NCI-H1930 (cell line): ENCODE measurements at regions not wholly inside any gene's neighbourhood (a gene's known extent, or its start where the extent isn't known, plus 50 kb on each side); places are given as distances from the start of the nearest gene placed in this dataset.
"Not testable (repeated sequence)": the region's sequence is repeated elsewhere in the genome, so short reads cannot be mapped to it uniquely, and the experiment has no call there.

Experiments used
- DNase-seq, 2 experiments: peaks; one replicate each; lab custom pipeline; 2025; lab: John Stamatoyannopoulos, UW

DNA sequence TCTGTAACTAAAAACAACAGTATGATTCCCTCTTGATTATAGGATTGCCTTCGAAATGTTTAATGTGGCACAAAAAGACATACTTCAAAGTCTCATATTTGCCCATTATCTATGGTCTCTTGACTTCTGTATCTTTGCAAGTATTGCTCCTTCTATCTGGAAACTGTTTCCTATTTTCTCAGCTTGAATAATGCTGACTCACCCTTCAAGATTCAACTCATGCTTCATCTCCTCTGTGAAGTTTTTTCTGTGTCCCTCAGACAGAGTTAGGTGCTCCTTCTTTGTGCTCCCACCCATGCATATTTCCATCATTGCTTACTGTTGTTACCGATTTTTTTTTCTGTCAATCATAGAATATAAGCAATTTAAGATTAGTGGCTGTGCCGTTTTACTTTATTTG, 192.8 kb upstream of the ROBO1 start:
- no peak for DNase-seq

DNA sequence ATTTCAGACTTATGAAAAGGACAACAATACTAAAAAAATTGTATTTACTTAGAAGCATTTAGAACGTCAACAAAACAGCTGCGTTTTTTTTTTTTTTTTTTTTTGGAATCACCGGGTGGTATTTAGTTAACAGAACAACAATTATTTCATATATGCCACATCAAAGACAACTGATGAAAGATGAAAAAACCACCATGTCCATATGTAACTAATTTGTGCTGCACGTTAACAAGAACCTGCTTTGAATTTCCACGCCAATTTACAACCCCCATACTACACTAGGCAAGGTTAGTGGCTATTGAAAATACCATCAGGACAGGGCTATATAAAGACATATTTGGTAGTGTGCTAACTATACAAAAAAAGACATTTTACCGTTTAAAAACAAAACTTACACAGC, 189.3 kb upstream of the ROBO1 start:
- DNase-seq = no peak

DNA sequence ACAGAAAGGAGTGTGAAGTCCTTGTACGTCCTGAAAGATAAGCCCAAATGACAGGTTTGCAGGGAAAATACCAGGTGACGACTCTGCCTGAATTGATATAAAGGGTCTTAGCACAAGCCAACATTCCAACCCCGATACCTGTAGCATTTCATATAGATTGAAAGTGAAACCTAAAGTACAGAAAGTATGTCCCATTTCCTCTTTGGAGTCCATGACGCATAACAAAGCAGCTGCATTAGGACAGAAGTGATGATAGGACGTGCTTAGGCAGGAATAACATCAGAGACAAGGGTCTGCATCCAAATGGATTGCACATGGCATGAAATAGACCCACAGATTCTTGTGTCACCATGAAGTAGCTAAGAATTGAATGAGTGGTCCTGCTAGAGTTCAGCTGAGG, 187.0 kb upstream of the ROBO1 start:
- DNase-seq = no peak

DNA sequence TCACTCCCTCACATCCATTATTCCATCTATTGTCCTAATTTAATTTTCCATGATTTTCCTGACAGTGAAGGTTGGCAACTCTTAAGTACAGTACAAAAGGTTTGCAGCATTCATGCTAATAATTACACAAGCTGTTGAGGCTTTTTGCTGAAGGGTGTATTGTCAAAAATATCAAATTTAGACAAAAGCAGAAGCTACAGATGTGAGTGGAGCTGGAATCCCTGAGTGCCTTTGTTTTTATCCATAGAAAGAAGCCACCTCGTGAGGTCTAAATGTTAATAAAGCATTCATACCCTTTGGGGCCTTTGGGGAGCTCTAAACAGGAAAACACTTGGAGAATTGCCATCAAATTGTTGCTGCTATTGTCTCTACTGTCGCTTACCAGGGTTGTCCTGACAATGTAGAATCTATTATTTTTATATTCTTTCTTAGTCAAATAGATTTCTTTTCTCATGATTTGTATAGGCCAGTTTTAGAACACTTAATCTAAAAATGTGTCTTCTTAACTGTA, 185.8 kb upstream of the ROBO1 start:
- no peak for DNase-seq

DNA sequence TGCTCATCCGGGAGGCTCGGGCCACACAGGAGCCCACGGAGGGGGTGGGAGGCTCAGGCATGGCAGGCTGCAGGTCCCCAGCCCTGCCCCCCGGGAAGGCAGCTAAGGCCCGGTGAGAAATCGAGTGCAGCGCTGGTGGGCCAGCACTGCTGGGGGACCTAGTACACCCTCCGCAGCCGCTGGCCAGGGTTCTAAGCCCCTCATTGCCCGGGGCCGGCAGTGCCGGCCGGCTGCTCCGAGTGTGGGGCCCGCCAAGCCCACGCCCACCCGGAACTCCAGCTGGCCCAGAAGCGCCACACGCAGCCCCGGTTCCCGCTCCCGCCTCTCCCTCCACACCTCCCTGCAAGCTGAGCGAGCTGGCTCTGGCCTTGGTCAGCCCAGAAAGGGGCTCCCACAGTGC, 183.6 kb upstream of the ROBO1 start:
- not testable (repeated sequence) for DNase-seq

DNA sequence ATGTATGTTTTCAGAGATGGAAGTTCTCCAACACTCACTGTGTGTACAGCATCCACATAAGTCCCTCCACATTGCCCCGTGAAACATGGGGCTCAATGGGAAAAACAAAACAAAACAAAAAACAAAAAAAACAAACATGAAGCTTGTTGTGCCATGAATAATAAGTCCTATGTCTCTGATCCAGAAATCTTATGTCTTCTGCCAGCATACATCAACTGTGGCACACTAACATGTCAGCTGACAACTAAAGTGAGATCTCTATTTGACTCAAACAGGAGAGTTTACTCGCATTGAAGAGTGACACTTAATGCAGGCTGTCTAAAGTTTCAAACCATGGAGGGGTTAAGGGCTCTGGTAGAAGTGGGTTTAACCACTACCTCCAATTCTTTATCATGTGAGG, 180.2 kb upstream of the ROBO1 start:
- DNase-seq = no peak

DNA sequence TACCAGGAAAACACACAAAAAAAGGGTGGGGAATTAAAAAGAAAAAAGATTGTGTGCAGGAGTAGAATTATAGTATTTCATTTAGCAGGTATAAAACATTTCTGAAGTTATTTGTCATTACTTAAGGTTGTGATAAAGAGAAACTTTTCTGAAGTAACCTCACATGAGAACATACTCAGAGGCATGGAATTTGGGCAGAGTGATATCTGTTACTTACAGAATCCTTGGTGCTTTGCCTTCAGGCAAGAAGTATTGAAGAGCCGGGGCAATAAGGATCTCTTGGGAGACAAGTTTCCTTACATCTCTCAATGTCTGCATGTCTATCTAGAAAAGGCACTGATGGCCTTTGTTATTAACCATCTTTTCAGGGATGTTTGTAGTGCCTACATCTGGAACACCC, 179.7 kb upstream of the ROBO1 start:
- no peak for DNase-seq

DNA sequence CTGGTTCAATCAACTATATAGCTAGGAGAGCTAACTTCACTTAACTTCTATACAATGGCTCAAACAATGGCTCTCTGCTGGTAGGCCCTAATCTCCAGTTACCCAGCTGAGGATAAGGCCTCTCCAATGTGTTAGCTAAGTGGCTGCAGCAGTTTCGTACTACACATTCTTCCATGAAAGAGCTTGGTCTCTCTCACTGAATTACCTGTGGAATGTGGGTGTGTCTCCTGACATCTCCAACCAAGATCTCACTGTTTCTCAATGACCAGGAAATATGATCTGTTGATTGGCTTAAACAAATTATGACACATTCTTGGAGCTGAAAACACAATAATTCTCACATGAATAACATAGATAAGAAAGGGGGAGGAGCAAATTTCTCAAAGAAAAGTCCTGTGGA, 169.8 kb upstream of the ROBO1 start:
- no peak for DNase-seq

DNA sequence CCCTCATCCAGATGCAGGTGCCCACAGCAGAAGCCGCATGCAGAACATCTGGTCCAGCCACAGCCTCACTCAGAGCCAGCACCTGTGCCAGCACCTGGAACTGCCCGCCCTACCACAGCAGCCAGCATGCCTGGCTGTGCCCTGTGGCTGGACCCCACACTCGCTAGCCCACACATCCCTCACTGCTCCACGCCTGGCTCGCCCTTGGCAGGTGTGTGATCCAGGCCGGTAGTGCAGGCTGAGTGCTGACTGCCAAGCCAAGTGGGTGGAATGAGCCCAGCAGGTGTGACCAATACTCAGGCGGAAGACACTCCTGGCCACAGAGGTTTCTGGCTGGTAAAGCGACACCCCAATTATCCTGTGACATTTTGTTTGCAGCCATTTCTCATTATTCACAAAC, 162.4 kb upstream of the ROBO1 start:
- DNase-seq = no peak

DNA sequence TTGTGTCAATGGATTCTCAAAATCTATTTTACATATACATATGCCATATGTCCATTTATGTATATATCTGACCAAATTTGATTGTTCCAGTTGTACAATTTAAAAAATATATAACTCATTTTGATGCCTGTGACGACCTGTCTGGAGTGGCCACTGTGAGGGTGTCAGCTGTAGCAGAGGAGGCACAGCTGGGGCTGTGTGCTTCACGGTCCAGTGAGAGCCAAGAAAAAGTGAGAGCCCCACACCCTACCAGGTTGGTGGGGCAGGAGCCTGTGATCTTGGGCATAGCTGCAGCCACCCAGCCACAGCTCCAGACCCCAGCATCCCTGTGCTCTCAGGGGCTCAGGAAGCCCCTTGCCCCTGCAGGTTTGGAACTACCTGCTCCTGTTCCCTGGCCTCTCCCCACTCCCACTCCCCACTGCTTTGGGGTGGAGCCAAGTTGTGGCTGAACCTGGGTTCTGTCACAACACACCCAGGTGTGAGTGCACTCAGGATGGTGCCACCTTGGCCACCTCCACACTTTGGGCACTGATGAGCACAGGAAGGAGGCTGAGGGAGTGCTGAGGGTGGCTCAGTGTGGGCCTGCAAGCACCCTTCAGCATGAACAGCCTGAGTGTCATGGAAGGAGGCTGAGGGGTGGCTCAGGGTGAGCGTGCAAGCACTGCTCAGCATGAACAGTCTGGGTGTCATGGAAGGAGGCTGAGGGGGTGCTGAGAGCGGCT, 161.1 kb upstream of the ROBO1 start:
- DNase-seq = no peak

DNA sequence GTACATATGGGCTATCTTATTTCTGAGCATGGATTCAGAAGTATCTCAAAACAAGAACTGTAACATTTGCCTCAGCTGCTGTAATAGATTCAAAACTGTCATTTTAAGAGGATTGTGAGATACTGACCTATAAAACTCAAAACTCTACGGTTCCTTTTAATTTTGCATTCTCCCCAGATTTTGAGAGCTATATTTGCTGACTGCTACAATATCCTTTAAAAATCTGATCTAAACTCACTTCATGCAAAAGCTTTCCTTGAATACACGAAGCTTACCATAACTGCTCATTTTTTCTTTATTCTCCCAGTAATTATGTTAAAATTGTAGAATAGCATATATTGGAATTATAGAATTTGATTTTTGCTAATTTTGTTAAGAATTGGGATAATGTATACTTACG, 158.7 kb upstream of the ROBO1 start:
- DNase-seq = no peak

DNA sequence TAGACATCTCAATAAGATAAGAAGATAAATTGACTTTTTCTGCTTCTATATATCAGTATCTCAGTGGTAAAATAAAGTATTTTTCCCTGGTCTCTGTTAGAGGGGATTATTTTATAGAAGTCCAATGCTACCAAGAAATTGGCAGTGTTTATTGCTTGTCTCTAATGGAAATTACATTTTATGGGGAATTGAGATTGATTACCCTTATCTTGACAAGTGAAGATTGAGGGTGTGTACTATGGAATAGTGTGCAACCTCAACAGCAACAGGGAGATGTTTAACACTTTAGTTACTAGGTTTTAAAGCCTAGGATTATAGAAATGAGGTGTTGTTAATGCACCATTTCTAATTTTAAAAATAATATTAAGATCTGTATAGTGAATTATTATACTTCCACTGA, 154.8 kb upstream of the ROBO1 start:
- no peak for DNase-seq

DNA sequence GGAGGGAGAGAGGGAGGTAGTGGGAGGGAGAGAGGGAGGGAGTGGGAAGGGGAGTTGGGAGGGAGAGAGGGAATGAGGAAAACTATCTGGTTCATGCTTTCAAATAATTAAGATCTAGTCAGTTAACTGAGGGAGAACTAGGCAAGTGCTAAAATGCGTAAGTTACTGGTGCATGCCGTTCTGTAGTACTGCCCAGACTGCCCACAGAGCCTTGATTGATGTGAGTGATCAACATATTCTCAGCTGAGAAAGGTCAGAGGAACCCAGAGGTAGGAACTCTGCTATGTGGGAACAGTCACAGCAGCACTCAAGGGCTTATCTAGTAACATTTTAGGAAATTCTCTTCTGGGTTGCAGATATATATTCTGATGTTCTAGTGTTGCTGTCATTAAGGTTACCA, 149.8 kb upstream of the ROBO1 start:
- no peak for DNase-seq

DNA sequence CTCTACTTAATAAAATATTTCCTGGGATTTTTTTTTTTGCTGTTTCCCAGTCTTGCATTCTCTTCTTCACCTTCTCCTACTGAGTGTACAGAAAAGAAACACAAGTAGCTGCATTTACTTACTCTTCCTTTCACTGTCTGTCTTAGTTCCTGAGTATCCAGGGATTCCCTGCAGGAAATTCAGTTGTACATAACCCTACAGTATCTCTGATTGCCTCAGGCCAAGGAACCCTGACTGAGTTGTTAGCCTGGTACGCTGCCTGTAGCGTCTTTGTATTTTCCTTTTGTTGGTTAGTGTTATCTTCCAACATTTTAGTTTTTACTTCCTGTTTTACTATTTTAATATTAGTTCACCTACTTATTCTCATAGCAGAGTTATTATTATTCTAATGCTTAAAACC, 142.5 kb upstream of the ROBO1 start:
- DNase-seq = no peak

DNA sequence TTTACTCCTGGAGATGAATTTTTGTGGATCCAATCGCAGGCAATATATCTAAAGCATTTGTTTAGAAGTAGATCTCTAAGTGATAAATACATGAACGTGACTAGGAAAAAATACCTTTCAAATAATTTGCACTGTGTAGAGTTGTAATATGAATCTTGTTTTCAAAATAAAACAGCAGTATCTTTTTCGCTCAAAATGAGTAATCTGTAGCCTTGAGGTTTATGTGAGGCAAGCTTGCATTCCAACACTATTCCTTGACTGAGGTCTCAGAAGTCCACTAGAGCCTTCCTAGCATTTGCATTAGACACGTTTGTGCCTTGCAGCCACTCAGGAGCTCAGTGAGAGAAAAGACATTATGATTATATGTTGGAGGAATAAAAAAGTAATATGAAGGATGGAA, 138.3 kb upstream of the ROBO1 start:
- no peak for DNase-seq

DNA sequence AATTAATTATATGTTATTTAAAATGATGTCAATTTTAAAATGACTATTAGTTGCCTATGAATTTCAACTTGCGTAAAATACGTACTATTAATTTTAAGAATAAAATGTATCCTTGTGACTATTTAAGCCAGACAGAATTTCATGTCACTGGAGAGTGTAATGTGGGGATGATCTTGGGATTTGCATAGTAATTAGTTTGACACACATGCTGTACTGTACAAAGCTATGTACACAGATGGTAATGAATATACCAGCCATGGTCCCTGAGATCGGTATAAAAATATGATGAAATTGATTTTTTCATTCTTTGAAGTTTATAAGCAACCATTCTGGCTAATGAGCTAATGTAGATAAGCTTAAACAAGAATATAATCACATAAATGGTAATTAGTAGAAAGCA, 134.4 kb upstream of the ROBO1 start:
- DNase-seq = no peak

DNA sequence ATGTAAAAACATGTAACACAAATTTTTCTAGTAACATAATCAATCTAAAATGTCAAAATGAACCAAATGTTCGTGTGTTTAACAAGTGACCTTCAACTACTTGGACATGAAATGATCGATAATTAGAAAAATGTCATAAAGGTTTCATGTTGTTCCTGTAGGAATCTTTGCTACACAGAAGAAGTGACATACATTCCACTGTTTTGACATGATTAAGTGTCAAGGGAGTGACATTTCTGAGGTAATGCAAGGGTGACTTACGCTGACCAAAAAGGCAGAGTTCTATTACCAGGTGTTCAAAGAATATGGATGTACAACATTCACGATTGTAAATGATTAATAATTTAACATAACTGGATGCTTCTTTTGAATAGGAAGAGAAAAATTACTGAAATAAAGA, 131.1 kb upstream of the ROBO1 start:
- no peak for DNase-seq

DNA sequence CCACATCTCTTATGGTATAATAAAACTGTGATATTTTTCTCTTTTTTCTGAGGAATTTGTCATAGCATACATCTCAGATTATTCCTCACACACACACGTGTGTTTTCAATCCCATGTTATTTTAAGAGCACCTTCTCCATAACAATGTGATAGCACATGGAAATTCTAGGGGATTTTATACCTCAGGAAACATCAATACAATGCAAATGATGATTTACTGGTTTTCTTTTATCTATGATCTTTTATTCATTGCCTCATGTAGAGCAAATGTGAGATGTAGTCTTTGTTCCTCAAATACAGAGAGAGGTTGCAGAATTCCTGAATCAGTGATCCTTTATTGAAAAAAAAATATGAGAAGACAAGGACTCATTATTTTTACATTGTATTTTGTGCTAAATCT, 128.3 kb upstream of the ROBO1 start:
- DNase-seq = no peak

DNA sequence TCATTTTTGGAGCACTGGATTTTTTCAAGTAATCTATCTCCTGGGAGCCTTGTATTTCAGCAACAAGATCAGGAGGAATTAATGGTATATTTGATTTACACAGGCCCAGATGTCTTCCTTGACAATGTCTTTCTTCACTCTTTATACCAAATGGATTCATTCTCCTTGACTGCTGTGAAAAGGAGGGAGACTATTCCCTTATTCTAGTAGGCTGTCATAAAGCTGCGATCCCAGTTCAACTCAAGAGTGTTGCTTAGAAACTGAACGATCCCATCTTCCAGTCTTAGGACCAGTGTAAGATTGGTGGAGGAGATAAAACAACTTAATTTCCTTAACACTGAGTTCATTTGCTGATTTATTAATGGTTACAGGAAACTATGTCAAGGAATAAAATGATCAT, 119.4 kb upstream of the ROBO1 start:
- no peak for DNase-seq

DNA sequence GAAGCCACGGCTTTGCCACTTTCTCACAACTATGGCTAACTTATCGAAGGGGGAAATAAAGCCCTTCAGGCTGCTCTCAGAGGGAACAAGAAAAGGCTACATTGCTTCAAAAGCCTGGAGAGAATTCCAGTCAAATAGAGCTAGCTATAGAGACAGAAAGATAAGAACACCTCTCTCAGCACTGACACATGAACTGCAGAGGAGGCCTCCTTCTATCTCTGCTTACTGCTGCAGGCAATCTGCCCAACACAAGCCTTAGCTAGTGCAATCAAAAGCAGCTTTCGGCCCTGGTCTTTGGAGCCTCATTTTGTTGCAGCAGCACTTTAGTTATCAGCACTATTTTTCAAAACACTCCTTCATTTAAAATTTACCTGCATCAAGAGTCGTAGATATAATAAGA, 118.4 kb upstream of the ROBO1 start:
- no peak for DNase-seq

DNA sequence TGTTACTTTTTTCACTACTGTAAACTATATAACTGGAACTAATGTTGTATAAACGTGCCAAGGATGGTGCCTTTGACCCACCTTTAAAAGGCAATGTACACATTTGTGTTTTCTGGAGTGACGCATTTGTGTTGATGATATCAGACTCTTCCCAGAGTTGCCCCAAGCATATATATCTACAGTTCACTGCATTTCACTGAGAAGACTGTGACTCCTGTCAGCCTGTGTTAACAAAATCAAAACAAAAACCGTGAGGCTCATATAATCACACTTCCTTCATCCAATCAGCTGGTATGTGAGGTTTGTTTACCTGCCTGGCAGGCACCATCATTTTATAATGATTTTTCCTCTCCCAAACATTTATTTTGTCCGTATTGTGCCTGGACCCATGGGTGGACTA, 117.6 kb upstream of the ROBO1 start:
- DNase-seq = no peak

DNA sequence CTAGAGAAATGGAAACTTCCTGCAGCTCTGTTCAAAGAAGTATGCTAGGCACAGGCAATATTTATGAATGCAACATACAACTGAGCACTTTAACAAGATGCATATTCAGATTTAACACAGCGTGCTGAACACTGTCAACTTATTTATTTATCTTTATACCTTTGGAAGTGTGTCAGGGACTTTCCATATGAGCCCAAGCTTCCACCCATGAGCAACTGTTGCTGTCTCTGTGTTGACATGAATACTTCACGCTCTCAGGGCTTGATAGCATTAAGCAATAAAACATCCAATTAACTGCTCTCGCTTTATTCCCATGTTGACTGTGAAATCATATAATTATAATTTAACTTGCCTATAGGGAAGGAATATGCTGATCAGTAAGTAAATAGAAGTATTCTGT, 116.6 kb upstream of the ROBO1 start:
- no peak for DNase-seq

DNA sequence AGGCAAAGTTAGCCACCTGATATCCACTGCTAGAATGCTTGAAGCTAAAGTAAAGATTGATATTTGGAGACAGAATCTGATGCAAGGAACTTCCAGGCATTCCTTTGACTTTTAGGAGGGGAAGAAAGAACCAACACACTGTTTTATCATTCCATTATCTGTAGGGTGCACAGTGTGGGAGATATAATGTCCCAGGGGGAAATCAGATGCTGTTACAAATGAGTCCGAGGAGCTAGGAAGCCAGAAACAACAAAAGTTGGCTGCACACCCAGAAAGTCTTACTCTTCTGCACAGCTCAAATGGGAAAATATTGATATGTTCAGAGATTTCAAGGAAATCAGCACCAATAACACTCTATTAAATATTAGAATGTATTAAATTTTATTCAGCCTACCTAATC, 113.6 kb upstream of the ROBO1 start:
- no peak for DNase-seq

DNA sequence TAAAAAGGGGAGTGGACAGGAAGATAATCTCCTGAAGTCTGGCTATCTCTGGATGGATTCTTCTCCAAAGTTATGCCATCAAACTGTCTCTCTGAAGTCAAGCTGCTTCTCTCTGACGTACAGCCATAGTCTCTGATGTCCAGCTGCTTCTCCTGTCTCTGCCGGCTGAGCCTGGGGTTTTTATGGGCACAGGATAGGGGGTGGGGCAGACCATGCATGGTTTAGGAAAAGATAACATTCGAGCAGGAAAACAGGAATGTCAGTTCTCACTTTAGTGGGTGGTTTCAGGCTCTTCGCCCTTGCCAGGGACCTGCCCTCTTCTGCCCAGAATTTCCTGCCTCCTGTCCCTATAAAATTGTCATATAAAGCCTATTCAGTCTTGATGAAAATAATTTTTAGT, 110.9 kb upstream of the ROBO1 start:
- no peak for DNase-seq

DNA sequence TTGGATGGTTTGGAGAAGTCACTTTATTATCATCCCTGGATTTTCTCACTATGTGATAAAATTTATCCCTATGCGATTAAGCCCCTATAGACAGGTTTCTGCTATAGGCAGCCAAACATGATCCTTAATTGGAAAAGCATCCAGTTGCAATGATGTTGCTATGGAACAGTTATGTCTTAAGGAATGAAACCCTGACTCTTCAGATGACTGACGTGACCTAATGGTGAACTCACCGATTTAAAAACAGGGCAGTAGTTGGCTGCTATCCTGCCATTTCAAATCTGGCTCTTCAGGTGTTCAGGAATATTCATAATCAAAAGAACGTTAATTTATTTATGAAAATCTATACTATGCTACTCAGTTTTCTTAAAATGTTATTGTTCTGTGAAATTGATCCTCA, 106.8 kb upstream of the ROBO1 start:
- no peak for DNase-seq
